ENCODE measurements at regions not wholly inside any gene's neighbourhood (a gene's known extent, or its start where the extent isn't known, plus 50 kb on each side); places are given as distances from the start of the nearest gene placed in this dataset.
A peak's percentile ranks its signal among the peaks of the same experiment; 100 is the strongest.

- DNase-seq: peak; percentile 5
Observed at GRCh38 chr4:35912174-35912573, 332.1 kb downstream of the ARAP2 start.

- no peak for DNase-seq
Observed at GRCh38 chr4:35918491-35918977, 325.8 kb downstream of the ARAP2 start.

- DNase-seq: peak; percentile 31
Observed at GRCh38 chr4:35925806-35926205, 318.5 kb downstream of the ARAP2 start.

GRCh38 chr4:35926788-35927187 is 317.5 kb downstream of the ARAP2 start:
- DNase-seq: no peak

GRCh38 chr4:35933901-35934300 is 310.4 kb downstream of the ARAP2 start:
- DNase-seq: no peak

- DNase-seq: peak; percentile 80
Observed at GRCh38 chr4:35934320-35934981, 309.9 kb downstream of the ARAP2 start.

GRCh38 chr4:35938936-35939335 is 305.4 kb downstream of the ARAP2 start:
- peak; percentile 44 for DNase-seq

- DNase-seq: peak; percentile 12
Observed at GRCh38 chr4:35939751-35940150, 304.6 kb downstream of the ARAP2 start.

GRCh38 chr4:35942092-35942491 is 302.2 kb downstream of the ARAP2 start:
- no peak for DNase-seq

- no peak for DNase-seq
Observed at GRCh38 chr4:35943606-35944005, 300.7 kb downstream of the ARAP2 start.

- DNase-seq: no peak
Observed at GRCh38 chr4:35948171-35948570, 296.1 kb downstream of the ARAP2 start.

- no peak for DNase-seq
Observed at GRCh38 chr4:35950442-35950841, 293.9 kb downstream of the ARAP2 start.

GRCh38 chr4:35952751-35953150 is 291.6 kb downstream of the ARAP2 start:
- DNase-seq: no peak

GRCh38 chr4:35963383-35963782 is 280.9 kb downstream of the ARAP2 start:
- DNase-seq: no peak

- no peak for DNase-seq
Observed at GRCh38 chr4:35963974-35964515, 280.3 kb downstream of the ARAP2 start.

GRCh38 chr4:35965300-35965699 is 279.0 kb downstream of the ARAP2 start:
- DNase-seq: no peak

- no peak for DNase-seq
Observed at GRCh38 chr4:35966566-35966965, 277.7 kb downstream of the ARAP2 start.

GRCh38 chr4:35970366-35970960 is 273.9 kb downstream of the ARAP2 start:
- no peak for DNase-seq

- DNase-seq: no peak
Observed at GRCh38 chr4:35972814-35973213, 271.5 kb downstream of the ARAP2 start.

GRCh38 chr4:35975617-35976355 is 268.5 kb downstream of the ARAP2 start:
- DNase-seq: peak; percentile 34

- DNase-seq: no peak
Observed at GRCh38 chr4:35978551-35978950, 265.8 kb downstream of the ARAP2 start.

GRCh38 chr4:35982318-35982717 is 262.0 kb downstream of the ARAP2 start:
- DNase-seq: no peak

- DNase-seq: no peak
Observed at GRCh38 chr4:35986537-35986936, 257.8 kb downstream of the ARAP2 start.

GRCh38 chr4:35993606-35994005 is 250.7 kb downstream of the ARAP2 start:
- no peak for DNase-seq

Data from OCI-M1 (cell line).